Neural cell (in vitro differentiated cells): ENCODE measurements at regions not wholly inside any gene's neighbourhood (a gene's known extent, or its start where the extent isn't known, plus 50 kb on each side); places are given as distances from the start of the nearest gene placed in this dataset.
"Not testable (repeated sequence)": the region's sequence is repeated elsewhere in the genome, so short reads cannot be mapped to it uniquely, and the experiment has no call there.

Source experiments
- H2AFZ ChIP-seq: fragments of 200-600, 300-800 bp; sonication (generic), shearing (Covaris generic); 2 replicates; pipeline ENCODE4 v1.6.0; 2014; ENCODE audit warnings: low read depth, mild to moderate bottlenecking, antibody characterized with exemption, low read length, moderate library complexity
- H3F3A ChIP-seq: fragments of 200-600 bp; shearing (Covaris generic); 2 replicates; pipeline ENCODE4 v1.6.1; 2016; ENCODE audit warnings: mild to moderate bottlenecking, moderate library complexity, mixed read lengths, antibody characterized with exemption, low read length; ENCODE audit not compliant: insufficient read depth, poor library complexity, severe bottlenecking
- H3K27ac ChIP-seq: fragments of 200-600, 300-800 bp; sonication (generic), shearing (Covaris generic); 2 replicates; pipeline ENCODE4 v1.5.1; 2014; ENCODE audit warnings: mild to moderate bottlenecking, low read length, moderate library complexity
- H3K27me3 ChIP-seq: fragments of 300-800, 200-600 bp; sonication (generic), shearing (Covaris generic); 2 replicates; pipeline ENCODE4 v1.6.0; 2014; ENCODE audit warnings: mild to moderate bottlenecking, low read depth, low read length, moderate library complexity; ENCODE audit not compliant: insufficient read depth
- H3K36me3 ChIP-seq: fragments of 300-800, 200-600 bp; sonication (generic), shearing (Covaris generic); 2 replicates; pipeline ENCODE4 v1.5.1; 2014; ENCODE audit warnings: mild to moderate bottlenecking, antibody characterized with exemption, low read length, moderate library complexity; ENCODE audit not compliant: insufficient read depth
- H3K4me2 ChIP-seq: fragments of 300-800, 200-600 bp; sonication (generic), shearing (Covaris generic); 2 replicates; pipeline ENCODE4 v1.6.0; 2014; ENCODE audit warnings: mild to moderate bottlenecking, low read length
- H3K4me3 ChIP-seq: fragments of 300-800, 200-600 bp; sonication (generic), shearing (Covaris generic); 2 replicates; pipeline ENCODE4 v1.5.1; 2014; ENCODE audit warnings: mild to moderate bottlenecking, low read length, moderate library complexity
- H3K79me2 ChIP-seq: fragments of 200-600 bp; shearing (Covaris generic); replicated peaks from 2 replicates; pipeline ENCODE4 v1.6.0; 2014; ENCODE audit warnings: mild to moderate bottlenecking, low read length, moderate library complexity; ENCODE audit not compliant: insufficient read depth
- H3K9ac ChIP-seq: fragments of 300-800, 200-600 bp; sonication (generic), shearing (Covaris generic); 2 replicates; pipeline ENCODE4 v1.6.1; 2016; ENCODE audit warnings: mild to moderate bottlenecking, low read length, mixed read lengths
- H3K9me2 ChIP-seq: fragments of 200-600 bp; shearing (Covaris generic); 2 replicates; pipeline ENCODE4 v1.6.1; 2016; ENCODE audit warnings: mild to moderate bottlenecking, low read length, mixed read lengths; ENCODE audit not compliant: insufficient read depth
- H3K9me3 ChIP-seq: fragments of 200-600, 300-800 bp; sonication (generic), shearing (Covaris generic); 2 replicates; pipeline ENCODE4 v1.6.1; 2016; ENCODE audit warnings: mild to moderate bottlenecking, mixed run types, low read length, moderate library complexity, mixed read lengths
- H4K20me1 ChIP-seq: fragments of 200-600 bp; shearing (Covaris generic); 2 replicates; pipeline ENCODE4 v1.6.1; 2016; ENCODE audit warnings: mild to moderate bottlenecking, mixed run types; ENCODE audit not compliant: insufficient read depth
- EP300 ChIP-seq: fragments of 450-650 bp; conservative IDR thresholded peaks from 2 replicates; pipeline ENCODE4 v1.6.1; 2014; ENCODE audit warnings: antibody characterized with exemption, mild to moderate bottlenecking, moderate library complexity; ENCODE audit not compliant: poor library complexity, severe bottlenecking
- EZH2 ChIP-seq: fragments of 200-600, 300-800 bp; shearing (Covaris generic), sonication (generic); IDR thresholded peaks from 2 replicates; pipeline ENCODE4 v1.6.1; 2014; ENCODE audit warnings: antibody characterized with exemption, low read length, borderline replicate concordance, mild to moderate bottlenecking; ENCODE audit not compliant: insufficient read depth, poor library complexity, severe bottlenecking
- MXI1 ChIP-seq: fragments of 450-650 bp; conservative IDR thresholded peaks from 2 replicates; pipeline ENCODE4 v1.6.1; 2014; ENCODE audit warnings: antibody characterized with exemption, mild to moderate bottlenecking; ENCODE audit not compliant: poor library complexity, severe bottlenecking
- POLR2AphosphoS5 ChIP-seq: IDR thresholded peaks from 2 replicates; pipeline ENCODE4 v1.6.1; 2012
- RAD21 ChIP-seq: fragments of 450-650 bp; conservative IDR thresholded peaks from 2 replicates; pipeline ENCODE4 v1.6.1; 2014; ENCODE audit warnings: antibody characterized with exemption, mild to moderate bottlenecking, moderate library complexity
- SMC3 ChIP-seq: fragments of 450-650 bp; conservative IDR thresholded peaks from 2 replicates; pipeline ENCODE4 v1.6.1; 2014; ENCODE audit warnings: antibody characterized with exemption, mild to moderate bottlenecking, moderate library complexity; ENCODE audit not compliant: poor library complexity
- TAF1 ChIP-seq: IDR thresholded peaks from 2 replicates; pipeline ENCODE4 v1.6.1; 2012; ENCODE audit warnings: low read depth
- TF ChIP-seq, protein P1 (sequence below): fragments of 450-650 bp; IDR thresholded peaks from 2 replicates; pipeline ENCODE4 v1.5.1; 2014; ENCODE audit warnings: antibody characterized with exemption, mild to moderate bottlenecking, moderate library complexity; ENCODE audit not compliant: poor library complexity, severe bottlenecking
- TF ChIP-seq, protein P2 (sequence below): IDR thresholded peaks from 2 replicates; pipeline ENCODE4 v1.6.1; 2012; ENCODE audit warnings: borderline replicate concordance

DNA sequence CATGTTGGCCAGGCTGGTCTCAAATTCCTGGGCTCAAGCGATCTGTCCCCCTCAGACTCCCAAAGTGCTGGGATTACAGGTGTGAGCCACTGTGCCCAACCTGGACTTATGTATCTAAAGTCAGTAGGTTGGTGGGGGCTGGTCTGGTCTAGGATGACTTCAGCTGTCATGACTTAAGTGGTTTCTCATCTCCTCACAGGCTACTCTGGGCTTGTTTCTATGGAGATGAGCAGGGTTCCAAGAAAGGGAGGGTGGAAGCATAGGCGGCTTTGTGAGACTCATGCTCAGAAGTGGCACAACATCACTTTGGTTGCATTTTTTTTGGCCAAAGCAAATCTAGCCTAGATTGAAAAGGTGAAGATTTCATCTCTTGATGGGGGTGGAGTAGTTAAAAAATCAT, 115.9 kb upstream of the IVNS1ABP start:
- H3K36me3 ChIP-seq: no peaks in the 10 kb centered on the region
- no peak for TF ChIP-seq EZH2
- TF ChIP-seq SMC3: no peak
- no peak for TF ChIP-seq EP300
- TF ChIP-seq MXI1: no peak
- TF ChIP-seq RAD21: no peak
- TF ChIP-seq, protein P1, sequence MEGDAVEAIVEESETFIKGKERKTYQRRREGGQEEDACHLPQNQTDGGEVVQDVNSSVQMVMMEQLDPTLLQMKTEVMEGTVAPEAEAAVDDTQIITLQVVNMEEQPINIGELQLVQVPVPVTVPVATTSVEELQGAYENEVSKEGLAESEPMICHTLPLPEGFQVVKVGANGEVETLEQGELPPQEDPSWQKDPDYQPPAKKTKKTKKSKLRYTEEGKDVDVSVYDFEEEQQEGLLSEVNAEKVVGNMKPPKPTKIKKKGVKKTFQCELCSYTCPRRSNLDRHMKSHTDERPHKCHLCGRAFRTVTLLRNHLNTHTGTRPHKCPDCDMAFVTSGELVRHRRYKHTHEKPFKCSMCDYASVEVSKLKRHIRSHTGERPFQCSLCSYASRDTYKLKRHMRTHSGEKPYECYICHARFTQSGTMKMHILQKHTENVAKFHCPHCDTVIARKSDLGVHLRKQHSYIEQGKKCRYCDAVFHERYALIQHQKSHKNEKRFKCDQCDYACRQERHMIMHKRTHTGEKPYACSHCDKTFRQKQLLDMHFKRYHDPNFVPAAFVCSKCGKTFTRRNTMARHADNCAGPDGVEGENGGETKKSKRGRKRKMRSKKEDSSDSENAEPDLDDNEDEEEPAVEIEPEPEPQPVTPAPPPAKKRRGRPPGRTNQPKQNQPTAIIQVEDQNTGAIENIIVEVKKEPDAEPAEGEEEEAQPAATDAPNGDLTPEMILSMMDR: no peak
- H3K79me2 ChIP-seq: no peaks in the 10 kb centered on the region
- no peaks in the 10 kb centered on the region for H3K9me3 ChIP-seq
- H2AFZ ChIP-seq: no peak overlapping the region
- no peaks in the 10 kb centered on the region for H3K27me3 ChIP-seq
- no peak overlapping the region for H3K9ac ChIP-seq
- no peaks in the 10 kb centered on the region for H4K20me1 ChIP-seq
- H3K27ac ChIP-seq: no peak overlapping the region
- no peak overlapping the region for H3K4me2 ChIP-seq
- H3F3A ChIP-seq: no peaks in the 10 kb centered on the region
- H3K4me3 ChIP-seq: no peak overlapping the region
- H3K9me2 ChIP-seq: no peaks in the 10 kb centered on the region

DNA sequence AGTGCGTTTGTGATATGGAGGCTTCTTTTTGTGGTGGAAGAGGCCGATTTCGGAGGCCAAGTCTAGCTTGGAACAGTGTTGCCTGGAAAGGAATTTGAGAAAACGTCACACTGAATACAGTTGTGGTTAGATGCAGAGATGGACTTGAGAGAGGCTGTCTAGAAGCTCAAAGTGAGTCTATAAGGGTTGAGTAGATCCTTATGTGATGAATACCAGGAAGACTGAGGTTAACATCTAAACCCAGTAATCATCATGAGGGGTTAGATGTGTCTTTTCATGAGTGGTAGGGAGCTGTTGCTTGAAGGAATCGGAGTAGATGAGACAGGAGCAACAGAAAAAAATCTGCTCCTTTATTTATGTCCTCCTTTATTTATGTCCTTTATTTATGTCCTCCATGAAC, 114.6 kb upstream of the IVNS1ABP start:
- Histone ChIP-seq H3K9me3 (no peaks in the 10 kb centered on the region), H3K36me3 (no peaks in the 10 kb centered on the region), H3K9ac (no peak overlapping the region), H3K79me2 (no peaks in the 10 kb centered on the region), H3K27ac (no peak overlapping the region), H3K4me2 (no peak overlapping the region), H2AFZ (no peak overlapping the region), H3K27me3 (no peaks in the 10 kb centered on the region), H4K20me1 (no peaks in the 10 kb centered on the region), H3F3A (no peaks in the 10 kb centered on the region), H3K4me3 (no peak overlapping the region), H3K9me2 (no peaks in the 10 kb centered on the region)
- no peak for TF ChIP-seq TAF1
- TF ChIP-seq, protein P2, sequence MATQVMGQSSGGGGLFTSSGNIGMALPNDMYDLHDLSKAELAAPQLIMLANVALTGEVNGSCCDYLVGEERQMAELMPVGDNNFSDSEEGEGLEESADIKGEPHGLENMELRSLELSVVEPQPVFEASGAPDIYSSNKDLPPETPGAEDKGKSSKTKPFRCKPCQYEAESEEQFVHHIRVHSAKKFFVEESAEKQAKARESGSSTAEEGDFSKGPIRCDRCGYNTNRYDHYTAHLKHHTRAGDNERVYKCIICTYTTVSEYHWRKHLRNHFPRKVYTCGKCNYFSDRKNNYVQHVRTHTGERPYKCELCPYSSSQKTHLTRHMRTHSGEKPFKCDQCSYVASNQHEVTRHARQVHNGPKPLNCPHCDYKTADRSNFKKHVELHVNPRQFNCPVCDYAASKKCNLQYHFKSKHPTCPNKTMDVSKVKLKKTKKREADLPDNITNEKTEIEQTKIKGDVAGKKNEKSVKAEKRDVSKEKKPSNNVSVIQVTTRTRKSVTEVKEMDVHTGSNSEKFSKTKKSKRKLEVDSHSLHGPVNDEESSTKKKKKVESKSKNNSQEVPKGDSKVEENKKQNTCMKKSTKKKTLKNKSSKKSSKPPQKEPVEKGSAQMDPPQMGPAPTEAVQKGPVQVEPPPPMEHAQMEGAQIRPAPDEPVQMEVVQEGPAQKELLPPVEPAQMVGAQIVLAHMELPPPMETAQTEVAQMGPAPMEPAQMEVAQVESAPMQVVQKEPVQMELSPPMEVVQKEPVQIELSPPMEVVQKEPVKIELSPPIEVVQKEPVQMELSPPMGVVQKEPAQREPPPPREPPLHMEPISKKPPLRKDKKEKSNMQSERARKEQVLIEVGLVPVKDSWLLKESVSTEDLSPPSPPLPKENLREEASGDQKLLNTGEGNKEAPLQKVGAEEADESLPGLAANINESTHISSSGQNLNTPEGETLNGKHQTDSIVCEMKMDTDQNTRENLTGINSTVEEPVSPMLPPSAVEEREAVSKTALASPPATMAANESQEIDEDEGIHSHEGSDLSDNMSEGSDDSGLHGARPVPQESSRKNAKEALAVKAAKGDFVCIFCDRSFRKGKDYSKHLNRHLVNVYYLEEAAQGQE: no peak
- no peak for TF ChIP-seq SMC3
- no peak for TF ChIP-seq POLR2AphosphoS5
- TF ChIP-seq MXI1: no peak
- TF ChIP-seq RAD21: no peak
- no peak for TF ChIP-seq EZH2
- no peak for TF ChIP-seq EP300
- TF ChIP-seq, protein P1: no peak

DNA sequence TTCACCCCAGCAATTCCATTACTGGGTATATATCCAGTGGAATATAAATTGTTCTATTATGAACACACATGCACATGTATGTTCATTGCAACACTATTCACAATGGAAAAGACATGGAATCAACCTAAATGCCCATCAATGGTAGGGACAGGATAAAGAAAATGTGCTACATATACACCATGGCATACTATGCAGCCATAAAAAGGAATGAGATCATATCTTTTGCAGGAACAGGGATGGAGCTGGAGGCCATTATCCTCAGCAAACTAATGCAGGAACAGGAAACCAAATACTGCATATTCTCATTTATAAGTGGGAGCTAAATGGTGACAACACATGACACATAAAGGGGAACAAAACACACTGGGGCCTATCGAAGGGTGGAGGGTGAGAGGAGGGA, 112.6 kb upstream of the IVNS1ABP start:
- H2AFZ ChIP-seq, H3K9me2 ChIP-seq, H3K9me3 ChIP-seq, H3F3A ChIP-seq, H3K79me2 ChIP-seq, H3K27me3 ChIP-seq, H3K4me3 ChIP-seq, H3K9ac ChIP-seq, H3K36me3 ChIP-seq, H3K27ac ChIP-seq, H3K4me2 ChIP-seq, H4K20me1 ChIP-seq: not testable (repeated sequence)
